GM19452 (cell line): ENCODE measurements at regions not wholly inside any gene's neighbourhood (a gene's known extent, or its start where the extent isn't known, plus 50 kb on each side); places are given as distances from the start of the nearest gene placed in this dataset.
A peak's percentile ranks its signal among the peaks of the same experiment; 100 is the strongest.
"Not testable (repeated sequence)": the region's sequence is repeated elsewhere in the genome, so short reads cannot be mapped to it uniquely, and the experiment has no call there.

Experiments
- ATAC-seq: cut with Tn5 transposase; IDR thresholded peaks from one replicate; pipeline ENCODE4 v1.9.1; 2021; ENCODE audit not compliant: unreplicated experiment

GRCh38 chr3:66552846-66553245 is 52.0 kb upstream of the LRIG1 start:
- ATAC-seq = no peak

GRCh38 chr3:66553441-66554113 is 52.8 kb upstream of the LRIG1 start:
- ATAC-seq = no peak

- ATAC-seq = no peak
Observed at GRCh38 chr3:66554178-66554577, 53.4 kb upstream of the LRIG1 start.

- no peak for ATAC-seq
Observed at GRCh38 chr3:66555214-66555844, 54.5 kb upstream of the LRIG1 start.

DNA sequence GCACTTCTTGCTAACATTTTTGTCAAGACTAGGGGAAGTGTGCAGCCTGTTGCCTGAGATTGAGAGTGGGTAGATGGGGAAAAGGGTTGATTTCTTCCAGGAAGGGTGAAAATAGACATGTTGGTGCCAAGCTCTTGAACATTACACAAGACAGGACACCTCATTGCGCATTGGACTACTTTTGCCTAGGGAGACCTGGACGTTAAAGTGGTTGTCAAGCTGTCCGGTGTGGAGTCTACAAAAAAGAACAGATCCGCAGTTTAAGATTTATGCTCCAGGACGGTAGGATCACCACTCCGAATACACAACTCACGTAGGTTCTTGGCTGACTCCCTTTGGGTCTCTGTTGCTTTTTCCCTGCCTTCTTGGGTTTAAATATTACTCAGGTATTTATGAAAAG is 56.3 kb upstream of the LRIG1 start:
- ATAC-seq = no peak

- not testable (repeated sequence) for ATAC-seq
Observed at GRCh38 chr3:66559924-66560323, 59.1 kb upstream of the LRIG1 start.

- no peak for ATAC-seq
Observed at GRCh38 chr3:66561367-66561766, 60.5 kb upstream of the LRIG1 start.

DNA sequence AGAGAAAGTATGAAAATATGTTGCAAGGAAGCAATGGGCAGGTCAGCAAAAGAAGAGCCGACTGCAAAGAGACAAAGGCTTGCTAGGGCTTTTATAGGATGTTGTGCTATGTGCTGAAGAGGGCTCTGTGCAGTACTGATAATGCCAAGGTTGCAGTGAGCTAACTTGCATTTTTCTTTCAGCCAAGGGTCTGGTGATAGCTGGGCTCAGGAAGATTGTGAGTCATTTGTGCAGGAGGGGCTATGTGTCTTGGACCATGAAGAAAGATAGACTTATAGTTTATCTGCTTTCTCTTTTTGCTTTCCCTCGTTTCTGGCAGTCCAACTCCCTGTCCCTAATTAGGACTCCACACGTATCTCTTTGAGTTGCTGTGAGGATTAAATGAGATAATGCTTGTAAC is 64.5 kb upstream of the LRIG1 start:
- ATAC-seq = no peak

DNA sequence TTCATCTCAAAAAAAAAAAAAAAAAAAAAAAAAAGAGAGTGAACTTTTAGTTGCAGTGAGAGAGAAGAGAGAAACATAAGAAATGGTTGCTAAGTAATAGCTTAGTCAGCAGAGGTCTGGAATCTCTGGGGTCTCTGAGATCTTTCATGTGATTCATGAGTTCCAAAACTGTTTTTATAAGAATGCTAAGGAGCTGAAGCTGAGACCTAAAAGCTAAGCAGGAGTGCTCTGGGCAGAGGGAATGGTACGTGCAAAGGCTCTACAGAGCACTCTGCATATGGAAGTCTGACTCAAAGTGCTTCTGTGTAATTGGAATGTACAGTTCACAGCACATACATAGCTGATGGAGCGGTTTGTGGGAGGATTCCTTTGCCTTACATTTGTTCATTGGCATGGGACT is 66.3 kb upstream of the LRIG1 start:
- ATAC-seq = no peak

DNA sequence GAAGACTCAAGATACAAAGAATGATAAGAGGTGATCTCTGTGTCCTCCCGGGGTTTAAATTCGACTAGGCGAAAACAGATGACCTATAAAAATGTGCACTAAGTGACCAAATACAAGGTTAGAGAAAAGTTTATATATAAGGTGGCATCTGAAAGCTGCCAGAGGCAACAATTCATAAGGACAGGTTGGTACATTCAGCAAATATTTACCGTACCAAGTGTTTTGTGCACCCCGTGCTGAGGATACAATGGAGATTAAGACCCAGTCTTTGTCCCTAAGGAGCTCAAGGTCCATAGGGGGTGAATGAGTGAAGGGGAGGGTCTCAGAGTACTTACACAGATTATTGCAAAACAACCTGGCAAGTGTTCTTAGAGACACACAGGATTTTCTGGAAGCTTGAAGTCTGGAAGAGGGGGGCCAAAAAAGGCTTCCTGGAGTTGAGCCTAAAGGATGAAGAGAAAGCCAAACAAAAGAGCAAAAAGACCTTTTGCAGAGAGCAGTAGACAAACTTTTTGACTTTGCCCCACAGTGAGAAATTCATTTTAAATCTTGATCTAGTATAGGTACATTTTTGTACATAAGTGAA is 71.4 kb upstream of the LRIG1 start:
- no peak for ATAC-seq

- ATAC-seq = no peak
Observed at GRCh38 chr3:66572938-66573710, 72.3 kb upstream of the LRIG1 start.

GRCh38 chr3:66574091-66574490 is 73.3 kb upstream of the LRIG1 start:
- ATAC-seq = no peak

DNA sequence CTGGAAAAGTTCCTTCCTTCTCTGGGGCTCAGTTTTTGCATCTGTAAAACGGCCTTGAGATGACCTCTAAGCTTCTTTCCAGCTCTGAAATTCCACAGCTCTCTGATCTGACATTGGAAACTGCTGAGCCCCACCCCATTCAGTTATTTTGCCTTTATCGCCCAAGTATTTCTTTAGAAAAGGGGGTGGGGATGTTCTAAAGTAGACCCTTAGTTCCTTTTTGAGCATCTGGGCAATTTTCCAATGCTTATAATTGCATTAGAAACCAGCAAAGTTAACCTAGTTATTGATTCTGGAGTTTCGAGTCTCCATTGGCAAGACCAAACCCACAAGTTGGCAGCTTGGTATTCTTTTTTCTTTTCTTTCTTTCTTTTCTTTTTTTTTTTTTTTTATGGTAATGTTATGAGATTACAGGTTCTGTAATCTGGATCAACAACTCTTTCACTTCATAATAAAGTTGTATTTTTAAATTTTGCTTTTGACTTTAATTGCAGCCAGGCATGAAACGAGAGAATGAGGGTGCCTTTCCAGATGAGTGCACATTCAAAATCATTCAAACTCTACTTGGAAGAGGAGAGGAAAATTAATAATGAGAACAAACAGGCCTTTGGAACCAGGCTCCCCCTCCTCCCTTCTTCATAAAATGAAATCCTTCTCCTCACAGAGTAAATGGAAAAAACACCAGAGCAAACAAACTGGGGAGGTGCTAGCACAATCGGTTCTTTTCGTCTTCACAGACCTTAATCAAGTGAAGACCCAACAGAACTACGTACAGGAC is 76.8 kb upstream of the LRIG1 start:
- ATAC-seq = no peak

- no peak for ATAC-seq
Observed at GRCh38 chr3:66581256-66581655, 80.4 kb upstream of the LRIG1 start.

DNA sequence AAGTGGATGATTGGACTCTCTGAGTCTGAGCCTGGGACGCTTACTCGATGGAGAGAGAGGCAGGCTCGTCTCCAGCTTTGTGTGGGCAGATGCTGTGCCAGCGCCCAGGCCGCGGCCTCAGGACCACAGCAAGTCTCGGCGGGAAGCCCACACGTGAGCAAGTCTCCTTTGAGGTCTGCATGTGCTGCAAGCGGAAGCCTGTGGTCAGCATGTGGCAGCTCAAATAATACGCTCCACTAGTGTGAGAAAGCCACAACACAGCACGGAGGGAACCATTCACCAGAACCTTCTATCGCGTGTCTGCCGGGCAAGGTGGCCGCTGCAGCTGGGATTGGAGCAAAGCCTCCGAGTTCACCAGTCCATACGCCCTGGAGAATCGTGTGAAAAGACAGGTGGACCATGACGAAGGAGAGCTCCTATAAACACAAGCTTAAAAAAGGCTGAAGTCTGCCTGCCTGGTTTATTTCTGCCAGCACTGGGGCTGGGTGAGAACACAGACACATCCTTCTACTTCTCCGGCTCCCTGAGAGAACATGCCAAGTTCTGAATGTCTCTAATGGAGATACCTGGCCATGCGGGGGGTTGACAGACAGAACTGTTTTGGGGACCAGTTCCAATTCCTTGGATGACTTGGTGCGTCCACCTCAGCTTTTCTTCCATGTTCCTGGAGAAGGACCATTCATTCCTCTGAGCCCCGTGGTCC is 82.0 kb upstream of the LRIG1 start:
- ATAC-seq = peak; percentile 94

GRCh38 chr3:66583424-66584040 is 82.7 kb upstream of the LRIG1 start:
- ATAC-seq = no peak

- no peak for ATAC-seq
Observed at GRCh38 chr3:66585520-66586095, 84.8 kb upstream of the LRIG1 start.

GRCh38 chr3:66586853-66587252 is 86.0 kb upstream of the LRIG1 start:
- no peak for ATAC-seq

GRCh38 chr3:66588340-66588847 is 87.6 kb upstream of the LRIG1 start:
- no peak for ATAC-seq
